K562 (cell line): ENCODE measurements at regions not wholly inside any gene's neighbourhood (a gene's known extent, or its start where the extent isn't known, plus 50 kb on each side); places are given as distances from the start of the nearest gene placed in this dataset.
A peak's percentile ranks its signal among the peaks of the same experiment; 100 is the strongest.

Experiments used
- ATAC-seq: fragments of 200-7000 bp; cut with Tn5 transposase; 3 replicates; pipeline ENCODE4 v1.9.1; 2020; ENCODE audit warnings: moderate library complexity
- BruUV-seq: library from RNA; stranded (reverse); fragments of 400-500 nt; replicated peaks from 2 replicates; lab custom pipeline; 2021; lab: Mats Ljungman, UMichigan
- CTCF ChIA-PET: fragments of 300-600 bp; formaldehyde crosslinking; extraction: SDS; loops from one replicate; lab custom pipeline; 2021; ENCODE audit warnings: low intra/inter-chr PET ratio; lab: Yijun Ruan, JAX
- POLR2A ChIA-PET: fragments of 300-600, 350-650 bp; sonication (Branson Sonifier 250); formaldehyde crosslinking; extraction: SDS; loops from one replicate; lab custom pipeline; 2021; ENCODE audit warnings: antibody characterized with exemption, inconsistent platforms; lab: Yijun Ruan, JAX
- DNase-seq, 4 experiments: peaks; one replicate each; pipeline versions ENCODE4 v3.0.0 to v3.0.0-alpha.2; 2011 to 2018; ENCODE audit warnings: low spot score in 3 of 4, mixed read lengths in 3 of 4; ENCODE audit errors: extremely low read depth in 1 of 4
- FAIRE-seq: peaks from 2 replicates; lab custom pipeline; 2011; peaks lifted over from hg19 to GRCh38; lab: Jason Lieb, UNC
- H2AFZ ChIP-seq: 2 replicates; pipeline ENCODE4 v1.6.0; 2011; ENCODE audit warnings: low read depth, low read length, control low read depth, inconsistent platforms
- H3K27ac ChIP-seq: fragments of 200-600 bp; 3 replicates; pipeline ENCODE4 v1.8.0; 2011; ENCODE audit warnings: low read depth, mild to moderate bottlenecking, control low read depth, inconsistent platforms, low read length, moderate library complexity, mixed read lengths; ENCODE audit errors: extremely low read depth
- H3K27me3 ChIP-seq, 2 experiments: fragments of 300-600 bp in 1 of 2; 2 replicates in 1 of 2; 3 replicates in 1 of 2; pipeline versions ENCODE4 v1.6.0 to v1.8.0; 2011; ENCODE audit warnings: inconsistent platforms in 2 of 2, low read length in 2 of 2, mild to moderate bottlenecking in 1 of 2, mixed read lengths in 1 of 2, moderate library complexity in 1 of 2; ENCODE audit not compliant: control insufficient read depth in 2 of 2, insufficient read depth in 2 of 2
- H3K36me3 ChIP-seq: fragments of 300-600 bp; 3 replicates; pipeline ENCODE4 v1.8.0; 2011; ENCODE audit warnings: mild to moderate bottlenecking, low read length, inconsistent platforms; ENCODE audit not compliant: control insufficient read depth, insufficient read depth
- H3K4me1 ChIP-seq, 2 experiments: fragments of 200-600 bp in 1 of 2; replicated peaks in 1 of 2; 2 replicates in 1 of 2; 3 replicates in 1 of 2; pipeline versions ENCODE4 v1.5.1 to v1.8.0; 2011; ENCODE audit warnings: inconsistent platforms in 2 of 2, low read length in 2 of 2, mild to moderate bottlenecking in 1 of 2, mixed read lengths in 1 of 2, moderate library complexity in 1 of 2; ENCODE audit not compliant: control insufficient read depth in 2 of 2, insufficient read depth in 2 of 2
- H3K4me2 ChIP-seq: 2 replicates; pipeline ENCODE4 v1.6.1; 2011; ENCODE audit warnings: low read length, control low read depth, inconsistent platforms, mixed read lengths; ENCODE audit not compliant: insufficient read depth
- H3K4me3 ChIP-seq: fragments of 200-600 bp; sonication (generic), shearing (Covaris generic); 2 replicates; pipeline ENCODE4 v1.5.1; 2016; ENCODE audit warnings: control low read depth, inconsistent platforms
- H3K79me2 ChIP-seq: fragments of 200-600 bp; 3 replicates; pipeline ENCODE4 v1.8.0; 2011; ENCODE audit warnings: low read length, inconsistent platforms; ENCODE audit not compliant: control insufficient read depth, insufficient read depth
- H3K9ac ChIP-seq, 2 experiments: 2 replicates each; pipeline versions ENCODE4 v1.6.0 to v1.6.1; 2011; ENCODE audit warnings: low read depth in 2 of 2, low read length in 2 of 2, control low read depth in 1 of 2, inconsistent platforms in 1 of 2, mild to moderate bottlenecking in 1 of 2, mixed read lengths in 1 of 2; ENCODE audit not compliant: insufficient read depth in 1 of 2
- H3K9me1 ChIP-seq: one replicate; pipeline ENCODE4 v1.6.0; 2011; ENCODE audit warnings: inconsistent platforms, mild to moderate bottlenecking, low read length, moderate library complexity; ENCODE audit not compliant: control insufficient read depth, insufficient read depth
- H3K9me3 ChIP-seq: replicated peaks from 2 replicates; pipeline ENCODE4 v1.5.1; 2011; ENCODE audit warnings: low read depth, low read length, inconsistent platforms; ENCODE audit not compliant: control insufficient read depth, insufficient read depth
- H4K20me1 ChIP-seq: replicated peaks from 2 replicates; pipeline ENCODE4 v1.6.1; 2011; ENCODE audit warnings: low read length, inconsistent platforms, mixed read lengths; ENCODE audit not compliant: control insufficient read depth, insufficient read depth
- KDM1A ChIP-seq, 2 experiments: fragments of 450-650 bp; IDR thresholded peaks; 2 replicates each; pipeline ENCODE4 v1.6.1; 2016; ENCODE audit warnings: mild to moderate bottlenecking in 2 of 2
- LCOR ChIP-seq: sonication (generic); formaldehyde crosslinking; IDR thresholded peaks from 2 replicates; pipeline ENCODE4 v1.8.0; 2022; ENCODE audit warnings: mild to moderate bottlenecking, missing genetic modification reagents
- NELFE ChIP-seq: IDR thresholded peaks from 2 replicates; pipeline ENCODE4 v1.6.1; 2011; ENCODE audit warnings: mild to moderate bottlenecking; ENCODE audit not compliant: insufficient read depth, insufficient read length
- RBBP5 ChIP-seq: fragments of 200-600 bp; sonication (generic); IDR thresholded peaks from 2 replicates; pipeline ENCODE4 v1.6.1; 2012; ENCODE audit warnings: borderline replicate concordance, mild to moderate bottlenecking, low read length, control low read depth, inconsistent platforms; ENCODE audit not compliant: insufficient read depth, poor library complexity, severe bottlenecking
- SIX5 ChIP-seq, 2 experiments: IDR thresholded peaks; 2 replicates each; pipeline ENCODE4 v1.6.1; 2011; ENCODE audit warnings: low read length in 2 of 2, borderline replicate concordance in 1 of 2, low read depth in 1 of 2, mild to moderate bottlenecking in 1 of 2, moderate library complexity in 1 of 2; ENCODE audit not compliant: insufficient read depth in 1 of 2
- TAF1 ChIP-seq: IDR thresholded peaks from 2 replicates; pipeline ENCODE4 v1.6.1; 2011; ENCODE audit warnings: mild to moderate bottlenecking, low read length, moderate library complexity; ENCODE audit not compliant: insufficient read depth, control insufficient read depth, severe bottlenecking; ENCODE audit errors: extremely low read depth
- ZBTB12 ChIP-seq: fragments of 250-450 bp; sonication (Bioruptor Pico); IDR thresholded peaks from 2 replicates; pipeline ENCODE4 v1.4.0; 2020
- ZFP30 ChIP-seq: fragments of 250-450 bp; sonication (Bioruptor Pico); IDR thresholded peaks from 2 replicates; pipeline ENCODE4 v1.8.0; 2022; ENCODE audit warnings: moderate library complexity, mild to moderate bottlenecking, inconsistent platforms, borderline replicate concordance
- ZNF232 ChIP-seq: sonication (generic); formaldehyde crosslinking; IDR thresholded peaks from 2 replicates; pipeline ENCODE4 v1.8.0; 2022; ENCODE audit warnings: mild to moderate bottlenecking, missing genetic modification reagents
- WGBS: fragments of 100-300 bp; shearing (Covaris generic); methylation state at CpG from one replicate; pipeline ENCODE4 v1.1.6; 2016; ENCODE audit warnings: low coverage, mixed read lengths; ENCODE audit not compliant: insufficient coverage; ENCODE audit errors: missing lambda C conversion rate; 5-methylcytosine and 5-hydroxymethylcytosine counted together
- in situ Hi-C: fragments of 300-500 bp; cut with MboI; formaldehyde crosslinking; loops from 4 replicates; pipeline ENCODE4 v1.15.0; 2018; ENCODE audit warnings: inconsistent platforms, mixed read lengths
- intact Hi-C: fragments of 100-400 bp; cut with micrococcal nuclease; formaldehyde crosslinking; loops from 2 replicates; pipeline ENCODE4 v1.14.2; 2022

DNA sequence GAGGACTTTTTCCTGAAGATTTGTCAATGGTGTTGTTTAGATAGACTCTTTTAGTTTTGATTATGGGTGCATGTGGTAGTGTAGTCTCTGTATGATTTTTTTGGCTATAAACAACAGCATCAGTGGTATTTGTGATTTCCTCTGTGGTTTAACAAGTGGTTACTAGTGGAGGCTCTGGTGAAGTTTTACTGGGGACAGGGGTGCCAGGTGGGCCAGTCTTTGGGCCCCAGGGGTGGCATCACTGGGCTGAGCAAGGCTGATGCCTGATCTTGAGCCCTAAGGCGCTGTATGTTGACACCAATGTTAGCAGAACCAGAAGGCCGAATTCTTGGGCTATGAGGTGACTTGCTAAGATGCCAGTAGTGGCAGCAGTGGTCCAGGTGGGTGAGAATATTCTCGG lies 811.4 kb downstream of the DACH1 start:
- DNase-seq (no peak), ATAC-seq (no peak), FAIRE-seq (no peak)
- Histone ChIP-seq H3K27me3 (no peaks in the 10 kb centered on the region), H3K4me2 (no peak overlapping the region), H3K27ac (no peak overlapping the region), H4K20me1 (no peaks in the 10 kb centered on the region), H3K9me1 (no peaks in the 10 kb centered on the region), H3K9me3 (no peaks in the 10 kb centered on the region), H3K9ac (no peak overlapping the region), H3K36me3 (no peaks in the 10 kb centered on the region), H3K4me3 (no peak overlapping the region), H3K79me2 (no peaks in the 10 kb centered on the region), H2AFZ (no peak overlapping the region), H3K4me1 (no peaks in the 10 kb centered on the region)
- in situ Hi-C loops: no loop called here
- ChIA-PET POLR2A (no interaction called here), CTCF (no interaction called here)
- no peak for TF ChIP-seq ZNF232
- no peak for TF ChIP-seq NELFE
- no peak for TF ChIP-seq TAF1
- TF ChIP-seq RBBP5: no peak
- WGBS: 0% methylated on average over 2 of the region's 3 CpGs
- no TSS peak for BruUV-seq
- intact Hi-C loops: no loop called here

DNA sequence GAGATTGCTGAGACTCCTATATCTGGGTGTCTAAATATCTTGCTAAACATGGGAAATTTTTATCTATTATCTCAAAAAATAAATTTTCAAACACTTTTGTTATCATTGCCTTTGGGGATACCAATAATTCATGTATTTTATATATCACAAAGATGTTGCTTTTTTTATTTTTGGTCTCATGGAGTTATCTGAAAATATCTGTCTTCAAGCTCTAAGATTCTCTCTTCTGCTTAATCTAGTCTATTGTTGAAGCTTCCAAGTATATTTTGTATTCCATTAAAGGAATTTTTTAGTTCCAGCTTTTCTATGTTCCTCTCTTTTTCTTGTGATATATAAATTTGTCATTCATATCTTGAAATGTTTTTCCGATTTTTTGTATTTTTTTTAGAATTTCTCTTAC lies 812.0 kb downstream of the DACH1 start:
- Histone ChIP-seq H3K9me1 (no peaks in the 10 kb centered on the region), H3K4me2 (no peak overlapping the region), H3K36me3 (no peaks in the 10 kb centered on the region), H3K9me3 (no peaks in the 10 kb centered on the region), H3K9ac (no peak overlapping the region), H2AFZ (no peak overlapping the region), H3K79me2 (no peaks in the 10 kb centered on the region), H3K4me1 (no peaks in the 10 kb centered on the region), H3K27ac (no peak overlapping the region), H3K27me3 (no peaks in the 10 kb centered on the region), H3K4me3 (no peak overlapping the region), H4K20me1 (no peaks in the 10 kb centered on the region)
- ChIA-PET POLR2A (no interaction called here), CTCF (no interaction called here)
- no TSS peak for BruUV-seq
- DNase-seq (no peak), FAIRE-seq (no peak), ATAC-seq (no peak)
- WGBS: 0% methylated on average over 1 of the region's 1 CpG
- in situ Hi-C loops: no loop called here
- intact Hi-C loops: no loop called here
- TF ChIP-seq SIX5 (IDR thresholded peaks at IDR 0.05; ENCODE audit: borderline replicate concordance in 1 of 2, insufficient read depth in 1 of 2, low read depth in 1 of 2, low read length in 2 of 2) (no peak), ZFP30 (peak; percentile 58; the same call in 1 of the 2 replicates), ZBTB12 (no peak), LCOR (CRISPR knock-in tag) (no peak), KDM1A (IDR thresholded peaks at IDR 0.05) (no peak)
